EH (cell line): ENCODE measurements at regions not wholly inside any gene's neighbourhood (a gene's known extent, or its start where the extent isn't known, plus 50 kb on each side); places are given as distances from the start of the nearest gene placed in this dataset.
"Not testable (repeated sequence)": the region's sequence is repeated elsewhere in the genome, so short reads cannot be mapped to it uniquely, and the experiment has no call there.

Source experiments
- DNase-seq: peaks from one replicate; pipeline ENCODE4 v3.0.0-alpha.2; 2015; ENCODE audit warnings: low read depth

GRCh38 chr13:44748439-44748838 lies 172.3 kb upstream of the TSC22D1 start:
- no peak for DNase-seq

- no peak for DNase-seq
Measured at GRCh38 chr13:44747179-44747578, 171.0 kb upstream of the TSC22D1 start.

- DNase-seq, result peak; percentile 28
Measured at GRCh38 chr13:44746690-44747089, 170.6 kb upstream of the TSC22D1 start.

GRCh38 chr13:44744880-44745633 lies 168.9 kb upstream of the TSC22D1 start:
- DNase-seq, result no peak

- DNase-seq, result no peak
Measured at GRCh38 chr13:44739539-44739938, 163.4 kb upstream of the TSC22D1 start.

- no peak for DNase-seq
Measured at GRCh38 chr13:44739120-44739519, 163.0 kb upstream of the TSC22D1 start.

- no peak for DNase-seq
Measured at GRCh38 chr13:44738463-44738862, 162.3 kb upstream of the TSC22D1 start.

- DNase-seq, result no peak
Measured at GRCh38 chr13:44735806-44736205, 159.7 kb upstream of the TSC22D1 start.

- peak; percentile 65 for DNase-seq
Measured at GRCh38 chr13:44734201-44734707, 158.1 kb upstream of the TSC22D1 start.

- no peak for DNase-seq
Measured at GRCh38 chr13:44732503-44733098, 156.5 kb upstream of the TSC22D1 start.

- DNase-seq, result no peak
Measured at GRCh38 chr13:44730851-44731250, 154.7 kb upstream of the TSC22D1 start.

- no peak for DNase-seq
Measured at GRCh38 chr13:44730099-44730498, 154.0 kb upstream of the TSC22D1 start.

- not testable (repeated sequence) for DNase-seq
Measured at GRCh38 chr13:44727591-44727990, 151.5 kb upstream of the TSC22D1 start.

GRCh38 chr13:44726778-44727177 lies 150.6 kb upstream of the TSC22D1 start:
- no peak for DNase-seq

GRCh38 chr13:44726214-44726613 lies 150.1 kb upstream of the TSC22D1 start:
- peak; percentile 91 for DNase-seq

GRCh38 chr13:44719857-44720671 lies 143.9 kb upstream of the TSC22D1 start:
- DNase-seq, result peak; percentile 96

GRCh38 chr13:44718467-44718866 lies 142.3 kb upstream of the TSC22D1 start:
- DNase-seq, result no peak

GRCh38 chr13:44715287-44716230 lies 139.4 kb upstream of the TSC22D1 start:
- peak; percentile 63 for DNase-seq

- peak; percentile 99 for DNase-seq
Measured at GRCh38 chr13:44713788-44714469, 137.8 kb upstream of the TSC22D1 start.

- DNase-seq, result no peak
Measured at GRCh38 chr13:44711706-44712105, 135.6 kb upstream of the TSC22D1 start.

- DNase-seq, result peak; percentile 90
Measured at GRCh38 chr13:44710576-44710975, 134.4 kb upstream of the TSC22D1 start.
